MG63 (cell line): ENCODE measurements at regions not wholly inside any gene's neighbourhood (a gene's known extent, or its start where the extent isn't known, plus 50 kb on each side); places are given as distances from the start of the nearest gene placed in this dataset.
"Not testable (repeated sequence)": the region's sequence is repeated elsewhere in the genome, so short reads cannot be mapped to it uniquely, and the experiment has no call there.

ENCODE experiments used
- DNase-seq: peaks from one replicate; pipeline ENCODE4 v3.0.0-alpha.2; 2020
- H3K27me3 ChIP-seq: fragments of 250-450 bp; sonication (Bioruptor Pico); 2 replicates; pipeline ENCODE4 v1.5.1; 2020; ENCODE audit warnings: mild to moderate bottlenecking, moderate library complexity
- H3K36me3 ChIP-seq: fragments of 250-450 bp; sonication (Bioruptor Pico); 2 replicates; pipeline ENCODE4 v1.5.1; 2020; ENCODE audit warnings: mild to moderate bottlenecking, moderate library complexity
- H3K4me3 ChIP-seq: fragments of 250-450 bp; sonication (Bioruptor Pico); 2 replicates; pipeline ENCODE4 v1.5.1; 2020; ENCODE audit warnings: mild to moderate bottlenecking, moderate library complexity
- H3K9me3 ChIP-seq: fragments of 250-450 bp; sonication (Bioruptor Pico); 2 replicates; pipeline ENCODE4 v1.5.1; 2020; ENCODE audit warnings: mild to moderate bottlenecking, moderate library complexity

GRCh38 chr7:138207555-138207971 is 131.3 kb downstream of the AKR1D1 start:
- no peaks in the 10 kb centered on the region for H3K27me3 ChIP-seq
- no peaks in the 10 kb centered on the region for H3K9me3 ChIP-seq
- H3K4me3 ChIP-seq, result no peak overlapping the region
- no peaks in the 10 kb centered on the region for H3K36me3 ChIP-seq
- no peak for DNase-seq

- H3K9me3 ChIP-seq, result no peaks in the 10 kb centered on the region
- no peak for DNase-seq
- H3K36me3 ChIP-seq, result no peaks in the 10 kb centered on the region
- H3K27me3 ChIP-seq, result no peaks in the 10 kb centered on the region
- no peak overlapping the region for H3K4me3 ChIP-seq
These were observed 131.9 kb downstream of the AKR1D1 start for GRCh38 chr7:138208142-138208570.

- H3K36me3 ChIP-seq, result no peaks in the 10 kb centered on the region
- DNase-seq, result no peak
- H3K27me3 ChIP-seq, result no peaks in the 10 kb centered on the region
- H3K4me3 ChIP-seq, result no peak overlapping the region
- H3K9me3 ChIP-seq, result no peaks in the 10 kb centered on the region
These were observed 132.6 kb downstream of the AKR1D1 start for GRCh38 chr7:138208864-138209263.

- Histone ChIP-seq H3K9me3 (no peaks in the 10 kb centered on the region), H3K4me3 (no peak overlapping the region), H3K36me3 (no peaks in the 10 kb centered on the region), H3K27me3 (no peaks in the 10 kb centered on the region)
- no peak for DNase-seq
These were observed 136.1 kb downstream of the AKR1D1 start for GRCh38 chr7:138212314-138212713.

GRCh38 chr7:138214926-138215325 is 138.7 kb downstream of the AKR1D1 start:
- H3K4me3 ChIP-seq, result no peak overlapping the region

GRCh38 chr7:138220321-138220720 is 144.1 kb downstream of the AKR1D1 start:
- not testable (repeated sequence) for H3K9me3 ChIP-seq, DNase-seq, H3K4me3 ChIP-seq, H3K36me3 ChIP-seq, H3K27me3 ChIP-seq

More at GRCh38 chr7:138214926-138215325, 138.7 kb downstream of the AKR1D1 start:
- Histone ChIP-seq H3K36me3 (no peaks in the 10 kb centered on the region), H3K9me3 (no peaks in the 10 kb centered on the region), H3K27me3 (no peaks in the 10 kb centered on the region)
- DNase-seq, result no peak

- not testable (repeated sequence) for H3K27me3 ChIP-seq, H3K9me3 ChIP-seq, H3K36me3 ChIP-seq, H3K4me3 ChIP-seq, DNase-seq
These were observed 145.1 kb downstream of the AKR1D1 start for GRCh38 chr7:138221388-138221787.

GRCh38 chr7:138223402-138223879 is 147.2 kb downstream of the AKR1D1 start:
- no peaks in the 10 kb centered on the region for H3K9me3 ChIP-seq
- no peak for DNase-seq
- no peaks in the 10 kb centered on the region for H3K36me3 ChIP-seq

GRCh38 chr7:138226001-138226476 is 149.8 kb downstream of the AKR1D1 start:
- DNase-seq, result no peak
- Histone ChIP-seq H3K4me3 (no peak overlapping the region), H3K27me3 (no peaks in the 10 kb centered on the region), H3K9me3 (no peaks in the 10 kb centered on the region), H3K36me3 (no peaks in the 10 kb centered on the region)

More at GRCh38 chr7:138223402-138223879, 147.2 kb downstream of the AKR1D1 start:
- no peaks in the 10 kb centered on the region for H3K27me3 ChIP-seq
- no peak overlapping the region for H3K4me3 ChIP-seq

GRCh38 chr7:138226745-138227279 is 150.6 kb downstream of the AKR1D1 start:
- no peak for DNase-seq
- no peak overlapping the region for H3K4me3 ChIP-seq
- H3K27me3 ChIP-seq, result no peaks in the 10 kb centered on the region
- no peaks in the 10 kb centered on the region for H3K36me3 ChIP-seq
- H3K9me3 ChIP-seq, result no peaks in the 10 kb centered on the region

GRCh38 chr7:138228119-138228518 is 151.9 kb downstream of the AKR1D1 start:
- no peak for DNase-seq
- H3K9me3 ChIP-seq, result no peaks in the 10 kb centered on the region
- H3K36me3 ChIP-seq, result no peaks in the 10 kb centered on the region
- H3K27me3 ChIP-seq, result no peaks in the 10 kb centered on the region
- no peak overlapping the region for H3K4me3 ChIP-seq

GRCh38 chr7:138228769-138229168 is 152.5 kb downstream of the AKR1D1 start:
- Histone ChIP-seq H3K4me3 (no peak overlapping the region), H3K27me3 (no peaks in the 10 kb centered on the region), H3K9me3 (no peaks in the 10 kb centered on the region), H3K36me3 (no peaks in the 10 kb centered on the region)
- no peak for DNase-seq

- H3K36me3 ChIP-seq, result no peaks in the 10 kb centered on the region
- no peak overlapping the region for H3K4me3 ChIP-seq
- no peaks in the 10 kb centered on the region for H3K9me3 ChIP-seq
- peak; percentile 5 for DNase-seq
- no peaks in the 10 kb centered on the region for H3K27me3 ChIP-seq
These were observed 156.9 kb downstream of the AKR1D1 start for GRCh38 chr7:138233189-138233588.

- peak; percentile 15 for DNase-seq
- Histone ChIP-seq H3K4me3 (no peak overlapping the region), H3K27me3 (no peaks in the 10 kb centered on the region)
These were observed 158.9 kb downstream of the AKR1D1 start for GRCh38 chr7:138235207-138235606.

GRCh38 chr7:138237995-138238394 is 161.7 kb downstream of the AKR1D1 start:
- Histone ChIP-seq H3K27me3 (no peaks in the 10 kb centered on the region), H3K4me3 (no peak overlapping the region), H3K9me3 (no peaks in the 10 kb centered on the region), H3K36me3 (no peaks in the 10 kb centered on the region)
- no peak for DNase-seq

More at GRCh38 chr7:138235207-138235606, 158.9 kb downstream of the AKR1D1 start:
- Histone ChIP-seq H3K36me3 (no peaks in the 10 kb centered on the region), H3K9me3 (no peaks in the 10 kb centered on the region)

GRCh38 chr7:138238734-138239659 is 162.7 kb downstream of the AKR1D1 start:
- Histone ChIP-seq H3K4me3 (no peak overlapping the region), H3K27me3 (no peaks in the 10 kb centered on the region), H3K36me3 (no peaks in the 10 kb centered on the region), H3K9me3 (no peaks in the 10 kb centered on the region)
- DNase-seq, result peak; percentile 17

GRCh38 chr7:138243430-138243829 is 167.2 kb downstream of the AKR1D1 start:
- DNase-seq, result peak; percentile 41
- H3K36me3 ChIP-seq, result no peaks in the 10 kb centered on the region
- H3K9me3 ChIP-seq, result peaks cover 5% of the 10 kb centered on the region
- no peak overlapping the region for H3K4me3 ChIP-seq
- H3K27me3 ChIP-seq, result no peaks in the 10 kb centered on the region
